NCI-H2107 treated with DMSO at 0.1 percent for 48 hours (cell line): ENCODE measurements at regions not wholly inside any gene's neighbourhood (a gene's known extent, or its start where the extent isn't known, plus 50 kb on each side); places are given as distances from the start of the nearest gene placed in this dataset.

ENCODE experiments used
- DNase-seq: peaks from one replicate; lab custom pipeline; 2025; ENCODE audit not compliant: unreplicated experiment; lab: John Stamatoyannopoulos, UW

GRCh38 chr6:87938287-87938686 lies 109.4 kb upstream of the SPACA1 start:
- DNase-seq: no peak

- DNase-seq: no peak
Measured at GRCh38 chr6:87936065-87936464, 111.6 kb upstream of the SPACA1 start.

- no peak for DNase-seq
Measured at GRCh38 chr6:87935196-87935595, 112.4 kb upstream of the SPACA1 start.

GRCh38 chr6:87932361-87932760 lies 115.3 kb upstream of the SPACA1 start:
- no peak for DNase-seq

DNA sequence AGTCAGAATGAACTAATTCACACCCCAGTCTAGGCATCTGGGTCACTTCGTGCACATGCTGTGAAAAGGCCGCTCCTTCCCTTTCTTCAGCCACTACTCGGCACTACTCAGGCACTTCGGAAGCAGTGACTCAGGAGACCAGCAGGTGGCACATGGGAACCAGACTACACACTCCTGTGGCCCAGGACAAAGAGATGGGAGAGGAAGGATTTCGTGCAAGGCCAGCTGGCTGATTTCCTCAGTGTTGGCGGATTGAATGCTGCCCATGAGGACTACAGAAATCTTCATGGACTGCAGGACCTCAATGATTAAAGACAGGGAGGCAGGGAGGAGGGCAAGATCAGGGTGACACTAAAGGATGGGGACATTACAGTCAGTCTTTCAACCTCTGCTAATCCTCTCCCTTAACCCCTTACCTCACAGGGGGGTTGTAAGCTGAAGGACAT lies 117.8 kb upstream of the SPACA1 start:
- DNase-seq: peak; percentile 76

DNA sequence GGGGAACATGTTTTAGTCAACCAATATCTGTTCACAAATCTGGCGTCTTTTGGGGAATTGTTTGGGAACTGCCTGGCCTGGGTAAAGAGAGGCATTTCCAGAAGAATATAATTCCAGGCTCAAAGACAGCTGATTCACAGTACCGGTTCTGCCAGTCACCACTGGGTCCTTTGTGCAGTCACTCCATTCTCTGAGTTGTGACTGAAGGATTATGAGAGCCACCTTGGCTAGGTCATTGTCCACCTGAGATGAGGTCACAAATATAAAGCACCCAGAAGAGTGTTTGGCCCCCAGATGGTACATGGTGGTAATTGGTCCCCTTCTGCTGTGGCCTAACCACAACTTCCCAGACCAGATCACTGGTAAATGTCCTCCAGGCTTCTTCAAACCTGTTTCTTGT lies 121.0 kb upstream of the SPACA1 start:
- no peak for DNase-seq

DNA sequence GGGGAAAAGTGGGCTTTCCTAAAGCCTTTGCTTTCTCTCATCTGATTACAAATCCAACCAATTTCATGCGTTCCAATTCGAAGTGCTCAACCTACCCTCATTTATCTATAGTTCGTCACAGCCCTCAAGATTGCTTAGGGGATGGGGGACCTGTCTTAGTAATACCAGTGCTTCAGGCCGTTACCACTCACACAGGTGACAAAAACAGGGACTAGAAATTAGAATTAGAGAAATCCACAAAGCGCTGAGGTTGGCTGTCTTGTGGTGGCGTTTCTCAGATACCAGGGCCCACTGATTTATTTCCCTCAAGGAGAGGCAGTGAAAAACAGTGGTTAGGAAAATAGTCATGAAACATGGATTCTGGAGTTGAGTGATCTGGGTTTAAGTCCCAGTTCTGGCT lies 121.6 kb upstream of the SPACA1 start:
- DNase-seq: no peak

- peak; percentile 9 for DNase-seq
Measured at GRCh38 chr6:87925373-87926060, 122.1 kb upstream of the SPACA1 start.

DNA sequence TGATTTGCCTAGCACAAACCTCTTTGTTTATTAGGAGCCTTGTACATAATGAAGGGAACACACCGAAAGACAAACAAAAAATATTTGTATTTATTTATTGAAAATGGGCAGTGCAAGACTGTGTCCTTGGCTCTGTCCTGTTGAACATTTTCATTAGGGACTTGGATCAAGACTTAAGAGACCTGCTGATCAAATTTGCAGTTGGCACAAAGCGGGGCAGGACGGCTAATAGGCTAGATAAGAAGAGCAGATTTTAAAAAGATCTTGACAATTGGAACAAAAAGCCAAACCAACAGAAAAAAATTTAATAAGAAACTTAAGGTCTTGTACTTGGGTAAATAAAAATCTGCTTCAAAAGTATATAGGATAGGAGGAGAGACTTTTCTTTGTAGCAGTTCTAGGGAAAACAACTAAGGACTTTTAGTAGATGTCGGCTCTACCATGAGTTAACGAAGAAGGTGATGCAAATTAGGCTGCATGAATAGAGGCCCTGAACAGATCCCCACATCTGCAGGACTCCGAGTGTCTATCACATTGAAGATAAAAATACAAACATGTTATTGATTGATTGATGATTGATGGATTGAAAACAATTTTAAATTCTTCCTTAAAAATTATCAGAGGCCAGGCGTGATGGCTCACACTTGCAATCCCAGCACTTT lies 124.1 kb upstream of the SPACA1 start:
- DNase-seq: no peak

DNA sequence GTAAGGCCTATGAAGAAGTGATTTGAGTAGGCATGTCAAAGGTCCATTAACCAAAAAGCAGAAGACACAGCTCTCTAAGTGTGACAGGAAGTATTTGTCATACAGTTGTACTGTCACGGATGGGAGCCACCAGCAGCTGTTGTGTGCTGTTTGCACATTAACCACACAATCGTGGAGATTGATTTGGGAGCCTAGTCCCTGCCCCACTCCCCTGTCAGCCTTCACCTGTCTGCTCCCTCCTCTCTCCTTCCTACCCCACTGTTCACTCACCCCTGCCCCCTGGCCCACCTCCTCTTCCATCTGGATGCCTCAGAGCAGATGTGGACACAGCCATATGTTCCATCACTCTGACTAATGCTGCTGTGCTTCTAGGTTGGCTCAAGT lies 124.7 kb upstream of the SPACA1 start:
- DNase-seq: peak; percentile 34

GRCh38 chr6:87922196-87922946 lies 125.3 kb upstream of the SPACA1 start:
- DNase-seq: no peak

- DNase-seq: no peak
Measured at GRCh38 chr6:87921034-87921433, 126.6 kb upstream of the SPACA1 start.

DNA sequence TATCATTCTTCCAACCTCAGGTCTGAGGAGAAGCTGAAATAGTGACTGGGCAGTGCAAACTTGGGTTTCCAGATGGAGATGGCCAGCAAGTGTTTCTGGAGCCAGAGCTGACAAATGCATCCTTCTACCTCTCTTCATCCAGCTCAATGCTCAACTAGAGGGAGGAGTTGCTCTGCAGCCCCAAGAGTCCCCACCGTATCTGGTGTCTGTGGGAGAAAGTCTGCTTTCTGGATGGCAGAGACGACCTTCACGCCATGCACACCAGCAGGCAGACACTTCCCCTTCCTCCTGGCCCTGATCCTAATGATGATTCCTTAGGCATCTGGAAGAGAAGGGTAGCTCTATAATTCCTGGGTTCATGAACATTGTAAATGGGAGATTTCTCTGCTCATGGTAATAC lies 127.4 kb upstream of the SPACA1 start:
- DNase-seq: no peak

GRCh38 chr6:87919416-87919815 lies 128.2 kb upstream of the SPACA1 start:
- no peak for DNase-seq

DNA sequence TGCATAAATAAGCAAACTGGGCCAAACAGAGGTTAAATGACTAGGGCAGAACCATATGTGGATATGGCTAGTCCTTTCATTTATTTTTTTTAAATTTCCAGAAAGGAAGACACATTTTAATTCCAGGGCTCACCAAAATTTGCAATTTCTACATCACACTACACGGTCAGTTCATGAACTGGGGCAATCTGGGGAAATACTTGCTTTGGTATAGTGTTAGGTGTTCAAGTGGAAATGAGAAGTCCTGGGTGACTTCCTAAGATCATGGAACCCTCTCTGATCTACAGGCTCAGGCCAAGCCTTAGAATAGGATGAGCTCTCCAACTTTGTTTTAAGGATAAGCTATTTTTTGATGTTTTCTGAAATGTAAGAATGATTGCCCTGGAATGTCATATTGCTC lies 128.6 kb upstream of the SPACA1 start:
- no peak for DNase-seq

DNA sequence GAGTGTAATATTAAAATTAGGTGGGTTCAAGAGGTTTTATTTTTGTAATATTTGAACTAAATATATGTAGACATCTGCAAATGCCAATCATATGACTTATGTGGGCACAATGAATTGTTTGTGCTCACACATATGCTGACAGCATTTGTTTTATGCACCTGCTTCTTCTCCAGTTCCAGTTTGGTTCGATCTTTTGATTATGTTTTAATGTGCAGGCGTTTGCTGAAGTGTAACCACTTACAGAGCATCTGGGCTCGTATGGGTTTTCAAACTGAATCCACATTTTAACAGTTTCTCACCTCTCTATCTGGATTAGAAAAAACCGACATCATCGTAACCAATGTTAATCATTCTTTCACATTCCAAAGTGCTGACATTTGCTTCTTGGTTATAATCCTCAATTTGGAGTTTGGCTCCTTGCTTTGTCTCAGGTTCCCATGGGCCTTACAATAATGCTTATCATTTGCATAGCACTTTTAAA lies 129.1 kb upstream of the SPACA1 start:
- DNase-seq: peak; percentile 90

DNA sequence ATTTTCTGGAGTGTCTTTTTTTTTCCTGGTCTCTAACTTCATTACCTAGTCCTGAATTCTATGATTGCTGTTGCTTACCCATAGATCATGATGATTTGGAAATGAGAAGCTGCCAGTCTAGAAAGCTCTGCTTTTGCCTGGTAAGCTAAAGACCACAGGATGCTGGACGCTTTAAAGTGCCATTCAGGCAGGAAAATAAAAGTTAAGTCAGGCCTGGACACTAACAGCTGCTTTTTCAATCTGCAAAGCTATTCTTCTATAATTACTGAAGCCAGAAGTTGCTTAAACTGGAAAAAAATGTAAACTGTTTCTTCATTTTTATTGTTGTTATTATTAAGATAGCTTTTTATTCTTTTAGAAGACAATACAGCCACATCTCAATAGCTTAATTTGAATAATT lies 129.8 kb upstream of the SPACA1 start:
- DNase-seq: peak; percentile 44

- no peak for DNase-seq
Measured at GRCh38 chr6:87916446-87916845, 131.2 kb upstream of the SPACA1 start.

DNA sequence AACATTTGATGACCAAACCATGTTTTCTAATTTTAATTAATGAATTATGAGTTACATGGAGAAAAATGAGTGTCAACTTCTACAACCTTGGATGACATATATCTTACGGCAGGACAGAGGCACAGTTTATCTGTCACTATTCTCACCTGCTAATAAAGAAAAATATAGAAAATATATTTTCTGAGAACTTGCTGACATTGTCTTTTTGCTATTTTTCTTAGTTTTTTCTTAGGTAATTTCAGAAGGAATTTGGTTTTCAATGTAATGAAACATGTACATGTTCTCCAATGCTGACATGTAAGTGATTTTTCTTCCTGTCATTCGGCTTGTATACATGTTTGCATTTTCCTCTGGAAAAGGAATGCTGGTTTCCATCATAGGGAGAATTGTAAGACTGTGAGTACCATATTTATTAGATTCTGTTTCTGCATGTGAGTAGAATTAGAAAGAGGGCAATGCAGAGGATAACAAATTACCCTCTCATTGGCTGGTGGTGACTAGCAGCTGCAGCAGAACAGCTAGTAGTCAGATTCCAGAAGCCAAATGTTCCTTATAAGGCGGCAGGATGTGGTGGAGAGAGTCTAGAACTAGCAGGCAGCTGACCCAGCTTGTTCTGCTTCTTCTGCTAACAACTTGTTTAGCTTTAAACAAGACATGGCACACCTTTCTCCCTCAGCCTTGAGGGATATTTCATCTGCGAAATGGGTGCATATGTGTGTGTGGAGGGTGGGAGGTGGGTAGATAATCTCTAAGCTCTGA lies 132.8 kb upstream of the SPACA1 start:
- DNase-seq: peak; percentile 41

DNA sequence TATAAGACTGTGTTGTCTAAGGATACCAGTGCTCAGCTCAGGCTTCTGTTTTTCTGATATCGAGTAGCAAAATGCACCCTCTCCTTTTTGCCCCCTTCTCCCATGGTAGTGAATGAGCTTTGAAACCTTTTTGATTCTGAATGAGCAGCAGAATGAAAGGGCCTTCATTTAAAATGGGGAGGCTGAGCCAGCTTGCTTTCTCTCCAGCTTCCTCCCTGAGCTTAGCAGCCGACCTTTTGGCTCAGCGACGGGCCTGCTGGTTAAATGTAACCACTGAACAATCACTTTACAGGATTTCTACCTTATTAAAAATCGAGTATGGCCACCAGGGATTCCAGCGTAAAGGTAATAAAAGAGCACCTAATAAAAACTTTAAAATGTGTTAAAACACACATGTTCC lies 133.7 kb upstream of the SPACA1 start:
- no peak for DNase-seq

- DNase-seq: no peak
Measured at GRCh38 chr6:87912102-87912501, 135.5 kb upstream of the SPACA1 start.
